HG02623 (cell line): ENCODE measurements at regions not wholly inside any gene's neighbourhood (a gene's known extent, or its start where the extent isn't known, plus 50 kb on each side); places are given as distances from the start of the nearest gene placed in this dataset.

Source experiments
- ATAC-seq: cut with Tn5 transposase; IDR thresholded peaks from one replicate; pipeline ENCODE4 v1.9.1; 2021; ENCODE audit warnings: moderate library complexity; ENCODE audit not compliant: unreplicated experiment

- ATAC-seq: no peak
Measured at GRCh38 chr5:158084292-158084691, 225.3 kb upstream of the CLINT1 start.

DNA sequence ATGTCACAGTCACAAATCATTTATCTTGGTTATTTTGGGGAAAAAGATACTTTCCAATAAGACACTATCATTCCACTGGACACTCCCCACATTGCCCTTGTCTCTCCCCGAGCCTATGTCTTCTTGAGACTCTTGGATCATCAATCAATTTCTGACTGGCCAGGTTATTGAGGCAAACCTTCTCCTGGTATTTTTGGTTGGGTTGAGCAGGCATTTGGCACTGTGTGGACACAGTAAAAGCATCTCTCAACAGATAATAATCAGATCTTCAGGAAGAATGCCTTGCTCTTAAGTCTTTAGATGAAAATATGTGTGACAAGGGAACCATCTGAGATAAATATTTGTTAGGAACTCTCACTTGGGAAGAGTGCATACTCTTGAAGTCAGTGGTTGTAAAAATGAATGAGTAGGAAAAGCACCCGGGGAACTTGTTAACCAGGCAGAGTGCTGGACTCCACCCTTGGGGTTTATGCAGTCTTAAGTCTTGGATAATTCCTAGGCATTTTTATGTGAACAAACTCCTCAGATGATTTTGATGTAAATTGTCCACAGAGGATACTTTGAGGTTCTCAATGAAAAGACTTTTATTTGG lies 223.8 kb upstream of the CLINT1 start:
- no peak for ATAC-seq

DNA sequence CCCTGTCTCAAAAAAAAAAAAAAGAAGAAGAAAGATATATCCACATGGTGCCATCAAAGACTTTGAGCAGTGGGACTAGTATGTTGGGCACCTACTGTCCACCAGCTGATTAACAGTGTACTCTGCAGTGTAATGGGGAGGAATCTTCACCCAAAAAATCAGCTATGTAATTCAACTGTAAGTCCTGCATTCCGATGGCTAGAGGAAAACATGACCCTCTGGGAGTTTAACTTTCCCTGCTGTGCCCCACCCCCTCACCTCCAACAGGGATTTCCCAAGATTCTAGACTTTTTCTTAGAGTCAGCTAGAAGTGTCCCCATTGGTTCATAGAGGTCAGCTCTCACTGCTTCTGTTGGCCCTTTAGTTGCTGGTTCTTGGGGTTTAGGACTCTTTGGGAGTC lies 221.2 kb upstream of the CLINT1 start:
- ATAC-seq: no peak

- no peak for ATAC-seq
Measured at GRCh38 chr5:158079097-158079496, 220.2 kb upstream of the CLINT1 start.

GRCh38 chr5:158074992-158075769 lies 216.2 kb upstream of the CLINT1 start:
- ATAC-seq: no peak

DNA sequence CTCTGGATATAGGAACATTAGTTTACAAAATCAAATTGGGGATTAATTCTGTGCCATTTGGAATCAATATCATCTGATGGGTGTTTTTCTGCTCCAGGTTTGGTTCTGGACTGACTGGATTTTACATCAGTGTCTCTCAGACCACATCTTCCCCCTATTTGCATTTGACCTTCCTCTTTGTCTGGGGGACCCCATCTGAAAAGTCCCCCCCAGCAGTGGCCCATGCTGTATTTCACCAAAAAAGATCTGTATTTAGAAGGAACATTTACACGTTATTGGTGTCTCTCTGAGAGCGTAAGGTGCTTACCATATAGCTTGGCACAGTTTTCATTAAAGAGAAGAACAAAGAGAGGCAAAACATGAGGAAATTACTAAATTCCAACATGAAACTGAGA lies 215.6 kb upstream of the CLINT1 start:
- no peak for ATAC-seq

- ATAC-seq: no peak
Measured at GRCh38 chr5:158070859-158071258, 211.9 kb upstream of the CLINT1 start.

- no peak for ATAC-seq
Measured at GRCh38 chr5:158069838-158070237, 210.9 kb upstream of the CLINT1 start.

GRCh38 chr5:158068964-158069363 lies 210.0 kb upstream of the CLINT1 start:
- no peak for ATAC-seq

DNA sequence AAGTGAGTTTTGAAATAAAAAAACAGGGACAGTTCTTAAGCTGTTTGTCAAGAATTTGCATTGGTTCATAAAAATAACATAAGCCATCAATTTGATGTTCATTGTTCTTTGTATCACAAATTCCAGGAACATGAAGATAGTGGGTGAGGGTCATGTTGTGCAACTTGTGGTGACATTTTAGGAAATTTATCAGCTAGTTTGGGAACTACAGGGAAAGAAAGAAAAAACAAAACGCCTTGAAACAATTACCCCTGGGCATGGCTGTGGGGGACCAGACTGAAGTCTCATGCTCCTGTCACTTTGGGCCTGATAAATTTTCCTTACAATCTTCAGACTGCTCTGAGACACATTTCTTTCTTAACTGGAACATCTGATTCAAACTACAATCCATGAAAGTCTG lies 207.1 kb upstream of the CLINT1 start:
- ATAC-seq: no peak

GRCh38 chr5:158064334-158065123 lies 205.6 kb upstream of the CLINT1 start:
- ATAC-seq: no peak

GRCh38 chr5:158063052-158063451 lies 204.1 kb upstream of the CLINT1 start:
- ATAC-seq: no peak

DNA sequence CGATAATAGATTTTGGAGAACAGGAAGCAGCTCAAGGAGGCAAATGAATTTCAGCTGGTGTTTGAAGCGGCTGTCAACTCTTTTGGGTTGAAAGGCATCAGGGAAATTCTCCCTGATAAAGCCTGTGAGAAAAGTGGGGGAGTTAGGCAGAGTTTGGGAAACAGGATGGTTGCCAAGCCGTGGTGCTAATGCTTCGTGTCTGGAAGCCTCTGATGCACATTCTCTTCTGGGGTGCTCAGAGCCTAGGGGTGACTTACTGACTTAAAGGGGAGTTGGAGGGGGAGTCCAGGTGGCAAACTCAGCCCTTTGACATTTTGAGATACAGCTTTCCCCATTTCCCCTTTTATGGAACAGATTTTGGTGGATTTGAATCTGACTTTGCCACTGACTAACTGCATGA lies 202.5 kb upstream of the CLINT1 start:
- no peak for ATAC-seq

DNA sequence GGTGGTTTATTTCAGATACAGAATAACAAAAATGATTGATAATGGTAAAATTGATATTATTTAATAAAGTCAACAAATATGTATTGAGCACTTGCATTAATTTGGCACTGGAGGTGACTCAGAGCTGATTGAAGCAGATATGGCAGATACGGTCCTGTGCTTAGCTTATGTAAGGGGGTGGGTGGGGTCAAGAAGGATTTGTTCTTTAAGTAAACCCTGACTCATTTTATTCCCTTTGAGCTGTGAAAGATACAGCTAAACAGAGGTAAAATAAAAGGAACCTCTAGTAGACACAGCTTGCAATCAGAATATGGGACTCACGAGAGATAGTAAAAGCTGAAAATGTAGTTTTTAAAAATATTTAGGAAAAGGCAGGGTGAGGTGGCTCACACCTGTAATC lies 201.3 kb upstream of the CLINT1 start:
- no peak for ATAC-seq

GRCh38 chr5:158058208-158059120 lies 199.5 kb upstream of the CLINT1 start:
- no peak for ATAC-seq

- ATAC-seq: no peak
Measured at GRCh38 chr5:158056130-158056825, 197.3 kb upstream of the CLINT1 start.

- no peak for ATAC-seq
Measured at GRCh38 chr5:158055111-158055501, 196.2 kb upstream of the CLINT1 start.

GRCh38 chr5:158054223-158055110 lies 195.5 kb upstream of the CLINT1 start:
- no peak for ATAC-seq

DNA sequence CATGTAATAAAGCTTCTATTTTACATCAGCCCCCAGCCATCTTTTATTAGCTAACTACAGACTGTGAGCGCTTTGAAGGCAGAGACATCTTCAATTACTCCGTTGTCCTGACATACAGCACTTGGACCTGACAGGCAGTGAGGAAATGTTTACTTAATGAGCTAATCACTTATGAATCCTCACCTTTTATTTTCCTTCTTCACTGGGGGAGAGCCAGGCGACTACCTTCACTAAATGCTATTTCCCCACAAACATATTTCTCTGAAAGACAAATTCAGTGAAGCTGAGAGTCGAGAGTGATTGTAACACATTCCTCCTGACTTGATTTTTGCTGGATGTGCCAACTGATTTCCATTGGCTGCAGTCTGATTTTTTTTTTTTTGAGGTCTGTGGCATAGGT lies 192.1 kb upstream of the CLINT1 start:
- ATAC-seq: no peak
